AG08396 (cell line): ENCODE measurements at regions not wholly inside any gene's neighbourhood (a gene's known extent, or its start where the extent isn't known, plus 50 kb on each side); places are given as distances from the start of the nearest gene placed in this dataset.
A peak's percentile ranks its signal among the peaks of the same experiment; 100 is the strongest.
"Not testable (repeated sequence)": the region's sequence is repeated elsewhere in the genome, so short reads cannot be mapped to it uniquely, and the experiment has no call there.

Source experiments
- DNase-seq: peaks from one replicate; pipeline ENCODE4 v3.0.0; 2012; ENCODE audit warnings: low spot score, mixed read lengths

- DNase-seq = not testable (repeated sequence)
These were observed 646.7 kb upstream of the ARRDC3 start for GRCh38 chr5:92029792-92030191.

- no peak for DNase-seq
These were observed 640.4 kb upstream of the ARRDC3 start for GRCh38 chr5:92023555-92023954.

- no peak for DNase-seq
These were observed 640.0 kb upstream of the ARRDC3 start for GRCh38 chr5:92023141-92023471.

GRCh38 chr5:92022415-92023140, 639.5 kb upstream of the ARRDC3 start:
- DNase-seq = no peak

- no peak for DNase-seq
These were observed 636.4 kb upstream of the ARRDC3 start for GRCh38 chr5:92019376-92019990.

- peak; percentile 36 for DNase-seq
These were observed 634.7 kb upstream of the ARRDC3 start for GRCh38 chr5:92017776-92018175.

- not testable (repeated sequence) for DNase-seq
These were observed 628.7 kb upstream of the ARRDC3 start for GRCh38 chr5:92011845-92012244.

GRCh38 chr5:92003806-92004205, 620.7 kb upstream of the ARRDC3 start:
- DNase-seq = no peak

- peak; percentile 10 for DNase-seq
These were observed 619.7 kb upstream of the ARRDC3 start for GRCh38 chr5:92002721-92003274.

- no peak for DNase-seq
These were observed 615.7 kb upstream of the ARRDC3 start for GRCh38 chr5:91998774-91999173.

GRCh38 chr5:91983869-91984268, 600.8 kb upstream of the ARRDC3 start:
- no peak for DNase-seq

GRCh38 chr5:91978221-91978882, 595.2 kb upstream of the ARRDC3 start:
- no peak for DNase-seq

GRCh38 chr5:91977579-91977978, 594.5 kb upstream of the ARRDC3 start:
- DNase-seq = no peak

- DNase-seq = no peak
These were observed 593.3 kb upstream of the ARRDC3 start for GRCh38 chr5:91976451-91976850.

GRCh38 chr5:91963166-91963565, 580.0 kb upstream of the ARRDC3 start:
- DNase-seq = no peak

- DNase-seq = no peak
These were observed 574.5 kb upstream of the ARRDC3 start for GRCh38 chr5:91957666-91958065.

GRCh38 chr5:91956738-91957137, 573.6 kb upstream of the ARRDC3 start:
- no peak for DNase-seq

GRCh38 chr5:91955610-91956009, 572.5 kb upstream of the ARRDC3 start:
- no peak for DNase-seq

- no peak for DNase-seq
These were observed 571.0 kb upstream of the ARRDC3 start for GRCh38 chr5:91954136-91954535.

GRCh38 chr5:91950328-91950727, 567.2 kb upstream of the ARRDC3 start:
- DNase-seq = no peak

- no peak for DNase-seq
These were observed 563.8 kb upstream of the ARRDC3 start for GRCh38 chr5:91946870-91947269.

- no peak for DNase-seq
These were observed 558.5 kb upstream of the ARRDC3 start for GRCh38 chr5:91941588-91941987.

- no peak for DNase-seq
These were observed 555.3 kb upstream of the ARRDC3 start for GRCh38 chr5:91938441-91938840.
